CD14-positive monocyte (primary cell): ENCODE measurements at regions not wholly inside any gene's neighbourhood (a gene's known extent, or its start where the extent isn't known, plus 50 kb on each side); places are given as distances from the start of the nearest gene placed in this dataset.

Experiments used
- DNase-seq, 3 donors: peaks; one replicate each; pipeline ENCODE4 v3.0.0-alpha.2; 2011 to 2022
- H2AFZ ChIP-seq: 2 replicates; pipeline ENCODE4 v1.6.0; 2012; ENCODE audit warnings: mild to moderate bottlenecking, low read depth, low read length, inconsistent platforms; ENCODE audit not compliant: insufficient read depth, poor library complexity, severe bottlenecking
- H3K27ac ChIP-seq, 2 donors: 1 replicate in 1 of 2; 2 replicates in 1 of 2; pipeline ENCODE4 v1.5.1; 2012 to 2013; ENCODE audit warnings: low read length in 2 of 2, control low read depth in 1 of 2, inconsistent platforms in 1 of 2, low read depth in 1 of 2, mild to moderate bottlenecking in 1 of 2
- H3K27me3 ChIP-seq, 2 donors: one replicate each; pipeline versions ENCODE4 v1.6.0 to v1.6.1; 2011 to 2013; ENCODE audit warnings: low read length in 2 of 2; ENCODE audit not compliant: control insufficient read depth in 2 of 2, insufficient read depth in 2 of 2
- H3K36me3 ChIP-seq, 2 donors: replicated peaks in 1 of 2; 1 replicate in 1 of 2; 2 replicates in 1 of 2; pipeline versions ENCODE4 v1.5.1 to v1.6.1; 2012 to 2013; ENCODE audit warnings: low read length in 2 of 2, control low read depth in 1 of 2, inconsistent platforms in 1 of 2, mild to moderate bottlenecking in 1 of 2; ENCODE audit not compliant: insufficient read depth in 2 of 2, control insufficient read depth in 1 of 2
- H3K4me1 ChIP-seq, 2 donors: 1 replicate in 1 of 2; 2 replicates in 1 of 2; pipeline versions ENCODE4 v1.5.1 to v1.6.1; 2012 to 2013; ENCODE audit warnings: low read length in 2 of 2, control low read depth in 1 of 2, inconsistent platforms in 1 of 2, mild to moderate bottlenecking in 1 of 2, moderate library complexity in 1 of 2; ENCODE audit not compliant: insufficient read depth in 2 of 2, control insufficient read depth in 1 of 2
- H3K4me2 ChIP-seq: replicated peaks from 2 replicates; pipeline ENCODE3; 2012; ENCODE audit warnings: low read length, moderate library complexity, mild to moderate bottlenecking; ENCODE audit not compliant: poor library complexity, severe bottlenecking; ENCODE audit errors: extremely low read depth
- H3K4me3 ChIP-seq, 3 experiments: fragments of 200-600 bp in 1 of 3; sonication (generic) in 1 of 3; replicated peaks in 1 of 3; 1 replicate in 2 of 3; 2 replicates in 1 of 3; pipeline ENCODE4 v1.5.1; 2011 to 2013; ENCODE audit warnings: low read length in 3 of 3, mild to moderate bottlenecking in 3 of 3, control low read depth in 2 of 3, low read depth in 2 of 3, inconsistent platforms in 1 of 3, moderate library complexity in 1 of 3
- H3K79me2 ChIP-seq: 2 replicates; pipeline ENCODE4 v1.6.0; 2012; ENCODE audit warnings: mild to moderate bottlenecking, control low read depth, inconsistent platforms, low read length, moderate library complexity; ENCODE audit not compliant: insufficient read depth
- H3K9ac ChIP-seq: 2 replicates; pipeline ENCODE4 v1.6.0; 2017; ENCODE audit warnings: low read length, mild to moderate bottlenecking; ENCODE audit not compliant: insufficient read depth, poor library complexity, severe bottlenecking
- H3K9me3 ChIP-seq, 2 donors: replicated peaks in 1 of 2; 1 replicate in 1 of 2; 2 replicates in 1 of 2; pipeline versions ENCODE4 v1.5.1 to v1.6.1; 2012 to 2013; ENCODE audit warnings: low read length in 2 of 2, control low read depth in 1 of 2; ENCODE audit not compliant: control insufficient read depth in 1 of 2, insufficient read depth in 1 of 2
- H4K20me1 ChIP-seq: 2 replicates; pipeline ENCODE4 v1.6.0; 2012; ENCODE audit warnings: mild to moderate bottlenecking, low read length, control low read depth, moderate library complexity; ENCODE audit not compliant: insufficient read depth
- H3K27ac Mint-ChIP-seq, 7 donors: one replicate each; pipeline ENCODE4 v1.8.0; 2020; ENCODE audit warnings: mild to moderate bottlenecking in 7 of 7, mixed read lengths in 7 of 7, moderate library complexity in 6 of 7, inconsistent platforms in 2 of 7
- H3K27me3 Mint-ChIP-seq, 3 donors: one replicate each; pipeline ENCODE4 v1.8.0; 2021 to 2022; ENCODE audit warnings: low read depth in 3 of 3, mild to moderate bottlenecking in 3 of 3, mixed read lengths in 3 of 3, moderate library complexity in 3 of 3, inconsistent platforms in 1 of 3
- H3K36me3 Mint-ChIP-seq, 2 donors: one replicate each; pipeline ENCODE4 v1.8.0; 2020; ENCODE audit warnings: mixed read lengths in 2 of 2, inconsistent platforms in 1 of 2, mild to moderate bottlenecking in 1 of 2
- H3K4me1 Mint-ChIP-seq: one replicate; pipeline ENCODE4 v1.8.0; 2020; ENCODE audit warnings: mild to moderate bottlenecking, mixed read lengths
- H3K4me3 Mint-ChIP-seq, 2 donors: one replicate each; pipeline ENCODE4 v1.8.0; 2020; ENCODE audit warnings: mild to moderate bottlenecking in 2 of 2, mixed read lengths in 2 of 2, moderate library complexity in 1 of 2
- H3K9me3 Mint-ChIP-seq, 7 donors: one replicate each; pipeline ENCODE4 v1.8.0; 2020 to 2022; ENCODE audit warnings: mixed read lengths in 7 of 7, mild to moderate bottlenecking in 6 of 7, moderate library complexity in 6 of 7, inconsistent platforms in 2 of 7
- CTCF ChIP-seq: fragments of 200-600 bp; IDR thresholded peaks from one replicate; pipeline ENCODE4 v1.8.0; 2022; ENCODE audit warnings: antibody characterized with exemption, mild to moderate bottlenecking
- WGBS: methylation state at CpG from one replicate; pipeline ENCODE4 v1.1.5; 2013; ENCODE audit warnings: missing lambda C conversion rate; ENCODE audit not compliant: insufficient coverage; 5-methylcytosine and 5-hydroxymethylcytosine counted together
- intact Hi-C, 2 donors: fragments of 100-400 bp; cut with micrococcal nuclease; formaldehyde crosslinking; loops; one replicate each; pipeline versions ENCODE4 v1.15.0 to v1.15.1; 2023

- Mint-ChIP-seq H3K27ac (no peak overlapping the region), H3K4me1 (no peaks in the 10 kb centered on the region), H3K4me3 (no peak overlapping the region), H3K9me3 (peaks cover 0 to 7% (median 4%) of the 10 kb centered on the region in 7 donors), H3K36me3 (no peaks in the 10 kb centered on the region), H3K27me3 (no peaks in the 10 kb centered on the region)
- no peak for DNase-seq
- Histone ChIP-seq H3K4me2 (no peak overlapping the region), H3K4me3 (no peak overlapping the region), H3K36me3 (no peaks in the 10 kb centered on the region), H3K79me2 (no peaks in the 10 kb centered on the region), H3K4me1 (no peaks in the 10 kb centered on the region), H3K27ac (no peak overlapping the region), H2AFZ (no peak overlapping the region), H4K20me1 (no peaks in the 10 kb centered on the region), H3K9ac (no peak overlapping the region), H3K27me3 (no peaks in the 10 kb centered on the region), H3K9me3 (no peaks in the 10 kb centered on the region)
- no peak for TF ChIP-seq CTCF
- WGBS: 92% methylated on average over 3 of the region's 4 CpGs
- intact Hi-C loops: no loop called here
Measured at GRCh38 chr15:97071668-97072067, 741.2 kb downstream of the NR2F2 start.

DNA sequence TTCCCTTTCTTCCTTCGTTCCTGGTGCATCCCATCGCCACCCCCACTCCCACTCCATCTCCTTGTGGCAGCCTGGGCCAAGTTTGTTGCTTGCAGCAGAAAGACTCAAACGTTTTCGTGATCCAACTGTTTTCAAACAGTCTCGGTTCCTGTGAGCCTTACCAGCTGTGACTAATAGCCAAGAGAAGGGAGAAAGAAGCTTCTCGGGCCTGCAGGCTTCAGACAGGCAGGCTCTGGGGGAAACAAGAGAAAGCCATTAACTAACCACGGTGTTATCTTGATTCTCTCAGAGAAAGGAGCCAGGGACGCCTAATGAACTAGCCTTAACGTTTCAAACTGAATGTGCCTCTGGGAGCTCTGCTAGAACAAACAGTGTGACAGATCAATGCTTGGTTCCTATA, 742.0 kb downstream of the NR2F2 start:
- Histone ChIP-seq H3K4me3 (no peak overlapping the region), H3K27ac (no peak overlapping the region), H2AFZ (no peak overlapping the region), H3K27me3 (no peaks in the 10 kb centered on the region), H3K4me2 (no peak overlapping the region), H3K79me2 (no peaks in the 10 kb centered on the region), H3K9me3 (no peaks in the 10 kb centered on the region), H3K36me3 (no peaks in the 10 kb centered on the region), H3K4me1 (no peaks in the 10 kb centered on the region), H3K9ac (no peak overlapping the region), H4K20me1 (no peaks in the 10 kb centered on the region)
- Mint-ChIP-seq H3K36me3 (no peaks in the 10 kb centered on the region), H3K27me3 (no peaks in the 10 kb centered on the region), H3K4me3 (no peak overlapping the region), H3K27ac (no peak overlapping the region), H3K9me3 (peaks cover 0 to 7% (median 4%) of the 10 kb centered on the region in 7 donors), H3K4me1 (no peaks in the 10 kb centered on the region)
- TF ChIP-seq CTCF: no peak
- no peak for DNase-seq
- 29% methylated on average over 6 of the region's 9 CpGs for WGBS
- intact Hi-C loops: no loop called here
